GM23338 (cell line): ENCODE measurements at regions not wholly inside any gene's neighbourhood (a gene's known extent, or its start where the extent isn't known, plus 50 kb on each side); places are given as distances from the start of the nearest gene placed in this dataset.

ENCODE experiments used
- ATAC-seq: fragments of 200-7000 bp; cut with Tn5 transposase; 3 replicates; pipeline ENCODE4 v1.9.1; 2020
- DNase-seq: peaks from one replicate; pipeline ENCODE4 v3.0.0-alpha.2; 2015; ENCODE audit warnings: low spot score
- H2AFZ ChIP-seq: fragments of 200-600 bp; sonication (generic); 2 replicates; pipeline ENCODE4 v1.8.0; 2016; ENCODE audit warnings: antibody characterized with exemption, mild to moderate bottlenecking, moderate library complexity
- H3F3A ChIP-seq: fragments of 200-600 bp; sonication (generic); replicated peaks from 2 replicates; pipeline ENCODE4 v1.8.0; 2017; ENCODE audit warnings: antibody characterized with exemption, mixed run types, low read depth
- H3K27ac ChIP-seq: fragments of 200-600 bp; sonication (generic); 2 replicates; pipeline ENCODE4 v1.6.1; 2016; ENCODE audit warnings: low read depth
- H3K27me3 ChIP-seq: fragments of 200-600 bp; sonication (generic); 2 replicates; pipeline ENCODE4 v1.8.0; 2016; ENCODE audit warnings: mild to moderate bottlenecking, mixed run types, moderate library complexity; ENCODE audit not compliant: insufficient read depth
- H3K36me3 ChIP-seq: fragments of 200-600 bp; sonication (generic); 2 replicates; pipeline ENCODE4 v1.8.0; 2016; ENCODE audit warnings: mild to moderate bottlenecking; ENCODE audit not compliant: insufficient read depth
- H3K4me1 ChIP-seq: fragments of 200-600 bp; sonication (generic); 2 replicates; pipeline ENCODE4 v1.8.0; 2016; ENCODE audit warnings: mild to moderate bottlenecking, moderate library complexity; ENCODE audit not compliant: insufficient read depth
- H3K4me2 ChIP-seq: fragments of 200-600 bp; sonication (generic); 2 replicates; pipeline ENCODE4 v1.7.1; 2017; ENCODE audit warnings: mixed run types
- H3K4me3 ChIP-seq: fragments of 200-600 bp; sonication (generic); 2 replicates; pipeline ENCODE4 v1.6.1; 2016; ENCODE audit warnings: mixed run types
- H3K79me2 ChIP-seq: fragments of 200-600 bp; sonication (generic); replicated peaks from 2 replicates; pipeline ENCODE4 v1.8.0; 2017; ENCODE audit warnings: mild to moderate bottlenecking; ENCODE audit not compliant: insufficient read depth
- H3K9me2 ChIP-seq: fragments of 200-600 bp; sonication (generic); 2 replicates; pipeline ENCODE4 v1.8.0; 2017; ENCODE audit not compliant: insufficient read depth
- H4K20me1 ChIP-seq: fragments of 200-600 bp; sonication (generic); replicated peaks from 2 replicates; pipeline ENCODE4 v1.8.0; 2017; ENCODE audit warnings: mild to moderate bottlenecking; ENCODE audit not compliant: insufficient read depth
- H3K27ac Mint-ChIP-seq: 2 replicates; pipeline ENCODE4 v1.8.0; 2020; ENCODE audit warnings: inconsistent platforms, mild to moderate bottlenecking, moderate library complexity, mixed read lengths
- H3K27me3 Mint-ChIP-seq: 3 replicates; pipeline ENCODE4 v1.8.0; 2022; ENCODE audit warnings: low read depth, mild to moderate bottlenecking, moderate library complexity, mixed read lengths, inconsistent platforms; ENCODE audit not compliant: insufficient read depth, poor library complexity
- H3K36me3 Mint-ChIP-seq: 3 replicates; pipeline ENCODE4 v1.8.0; 2021; ENCODE audit warnings: low read depth, mild to moderate bottlenecking, inconsistent platforms, moderate library complexity, mixed read lengths
- H3K4me1 Mint-ChIP-seq: 3 replicates; pipeline ENCODE4 v1.8.0; 2020; ENCODE audit warnings: mild to moderate bottlenecking, inconsistent platforms, mixed read lengths
- H3K4me3 Mint-ChIP-seq: 3 replicates; pipeline ENCODE4 v1.8.0; 2021; ENCODE audit warnings: moderate library complexity, mild to moderate bottlenecking, inconsistent platforms, mixed read lengths
- H3K9me3 Mint-ChIP-seq: 3 replicates; pipeline ENCODE4 v1.8.0; 2020; ENCODE audit warnings: moderate library complexity, mild to moderate bottlenecking, inconsistent platforms, mixed read lengths
- CREB1 ChIP-seq: fragments of 250-450 bp; sonication (Bioruptor Pico); IDR thresholded peaks from 2 replicates; pipeline ENCODE4 v1.5.0; 2020; ENCODE audit warnings: low read depth, mild to moderate bottlenecking, moderate library complexity
- ETS1 ChIP-seq: IDR thresholded peaks from 2 replicates; pipeline ENCODE4 v1.6.1; 2016; ENCODE audit warnings: antibody characterized with exemption
- EZH2phosphoT487 ChIP-seq: fragments of 200-600 bp; sonication (generic); IDR thresholded peaks from one replicate; pipeline ENCODE4 v1.8.1; 2018; ENCODE audit warnings: antibody characterized with exemption; ENCODE audit not compliant: unreplicated experiment
- JUNB ChIP-seq: IDR thresholded peaks from one replicate; pipeline ENCODE4 v1.6.1; 2016; ENCODE audit warnings: antibody characterized with exemption; ENCODE audit not compliant: unreplicated experiment
- NANOG ChIP-seq: IDR thresholded peaks from 2 replicates; pipeline ENCODE4 v1.6.1; 2016; ENCODE audit warnings: antibody characterized with exemption, borderline replicate concordance
- POLR2AphosphoS5 ChIP-seq: IDR thresholded peaks from 2 replicates; pipeline ENCODE4 v1.6.1; 2016; ENCODE audit warnings: antibody characterized with exemption, low read depth
- STAT1 ChIP-seq: IDR thresholded peaks from one replicate; pipeline ENCODE4 v1.6.1; 2016; ENCODE audit warnings: antibody characterized with exemption; ENCODE audit not compliant: unreplicated experiment
- ZNF114 ChIP-seq: fragments of 250-450 bp; sonication (Bioruptor Pico); IDR thresholded peaks from 2 replicates; pipeline ENCODE4 v1.5.0; 2020; ENCODE audit warnings: mild to moderate bottlenecking, moderate library complexity
- ZNF331 ChIP-seq: fragments of 250-450 bp; sonication (Bioruptor Pico); IDR thresholded peaks from 2 replicates; pipeline ENCODE4 v1.5.0; 2020; ENCODE audit warnings: low read depth, mild to moderate bottlenecking, moderate library complexity
- TF ChIP-seq, protein P1 (sequence below), 2 experiments: fragments of 200-600 bp in 1 of 2; sonication (generic) in 1 of 2; conservative IDR thresholded peaks; 2 replicates each; pipeline versions ENCODE4 v1.5.1 to v1.6.1; 2016 to 2017; ENCODE audit warnings: antibody characterized with exemption in 2 of 2, low read depth in 2 of 2, mild to moderate bottlenecking in 2 of 2, moderate library complexity in 1 of 2

GRCh38 chr2:5285872-5286769 lies 406.1 kb upstream of the SOX11 start:
- Histone ChIP-seq H2AFZ (no peak overlapping the region), H3F3A (no peaks in the 10 kb centered on the region), H4K20me1 (no peaks in the 10 kb centered on the region), H3K4me2 (no peak overlapping the region), H3K79me2 (no peaks in the 10 kb centered on the region), H3K9me2 (no peaks in the 10 kb centered on the region), H3K36me3 (no peaks in the 10 kb centered on the region), H3K4me3 (no peak overlapping the region), H3K27ac (no peak overlapping the region), H3K27me3 (no peaks in the 10 kb centered on the region), H3K4me1 (no peaks in the 10 kb centered on the region)
- Mint-ChIP-seq H3K4me1 (no peaks in the 10 kb centered on the region), H3K27ac (no peak overlapping the region), H3K27me3 (peaks cover 2% of the 10 kb centered on the region), H3K36me3 (no peaks in the 10 kb centered on the region), H3K4me3 (no peak overlapping the region), H3K9me3 (peaks cover 65% of the 10 kb centered on the region)
- no peak for TF ChIP-seq ZNF114 (CRISPR knock-in tag)
- DNase-seq (no peak), ATAC-seq (no peak)

DNA sequence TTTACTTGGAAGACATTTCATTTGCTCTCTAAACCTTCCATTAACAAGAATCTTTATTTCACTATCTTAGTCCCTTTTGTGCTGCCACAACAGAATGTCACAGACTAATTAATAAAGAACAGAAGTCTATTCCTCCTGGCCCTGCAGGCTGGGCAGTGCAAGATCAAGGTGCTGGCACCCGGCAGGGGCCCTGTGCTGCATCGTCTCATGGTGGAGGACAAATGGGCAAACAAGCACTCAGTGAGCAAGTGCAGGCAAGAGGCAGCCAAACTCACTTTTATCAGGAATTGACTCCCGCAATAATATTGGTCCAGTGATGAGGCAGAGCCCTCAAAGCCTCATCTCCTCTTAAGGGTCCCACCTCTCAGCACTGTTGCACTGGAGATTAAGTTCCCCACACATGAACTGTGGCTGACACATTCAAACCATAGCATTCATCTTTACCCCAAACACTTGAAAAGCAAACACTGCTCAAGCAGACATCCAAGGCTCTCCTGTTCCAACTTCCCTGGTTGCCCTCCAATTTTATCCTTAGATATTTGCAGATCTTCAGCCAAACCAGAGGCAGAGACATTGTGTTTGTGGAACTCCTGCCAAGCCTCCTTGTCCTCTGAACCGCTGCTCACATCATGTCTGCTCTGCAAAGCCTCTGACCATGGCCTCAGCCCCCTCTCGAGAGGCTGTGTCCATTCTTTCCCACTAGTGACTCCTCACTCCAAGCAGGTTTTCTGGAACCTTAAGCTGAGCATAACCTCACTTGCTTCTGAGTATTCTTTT lies 404.4 kb upstream of the SOX11 start:
- Mint-ChIP-seq H3K27ac (no peak overlapping the region), H3K27me3 (peaks cover 2% of the 10 kb centered on the region), H3K9me3 (peaks cover 64% of the 10 kb centered on the region), H3K4me3 (no peak overlapping the region), H3K36me3 (no peaks in the 10 kb centered on the region), H3K4me1 (peaks cover 6% of the 10 kb centered on the region; the same call in 1 of the 3 replicates)
- no peaks in the 10 kb centered on the region for H3F3A ChIP-seq
- H3K9me2 ChIP-seq = 0 out of 2 replicates have a peak, but pooled peaks cover 6% of the 10 kb centered on the region
- no peaks in the 10 kb centered on the region for H3K27me3 ChIP-seq
- H3K79me2 ChIP-seq = no peaks in the 10 kb centered on the region
- no peaks in the 10 kb centered on the region for H3K36me3 ChIP-seq
- ATAC-seq (no peak), DNase-seq (no peak)
- TF ChIP-seq ZNF331 (CRISPR knock-in tag) (no peak), NANOG (no peak)
- H3K4me1 ChIP-seq = no peaks in the 10 kb centered on the region
- no peak overlapping the region for H3K27ac ChIP-seq
- no peak overlapping the region for H3K4me2 ChIP-seq
- no peak overlapping the region for H2AFZ ChIP-seq
- no peaks in the 10 kb centered on the region for H4K20me1 ChIP-seq
- no peak overlapping the region for H3K4me3 ChIP-seq

- Histone ChIP-seq H3K4me1 (no peaks in the 10 kb centered on the region), H3K4me2 (no peak overlapping the region), H4K20me1 (no peaks in the 10 kb centered on the region), H3K27ac (no peak overlapping the region), H3K27me3 (no peaks in the 10 kb centered on the region), H3K36me3 (no peaks in the 10 kb centered on the region), H3K79me2 (no peaks in the 10 kb centered on the region), H3K4me3 (no peak overlapping the region), H3K9me2 (0 out of 2 replicates have a peak, but pooled peaks cover 6% of the 10 kb centered on the region), H2AFZ (no peak overlapping the region), H3F3A (no peaks in the 10 kb centered on the region)
- peaks cover 6% of the 10 kb centered on the region; the same call in 1 of the 3 replicates for H3K4me1 Mint-ChIP-seq
- H3K9me3 Mint-ChIP-seq = peaks cover 75% of the 10 kb centered on the region
- peaks cover 2% of the 10 kb centered on the region for H3K27me3 Mint-ChIP-seq
- DNase-seq (no peak), ATAC-seq (no peak)
- no peak overlapping the region for H3K27ac Mint-ChIP-seq
- no peak overlapping the region for H3K4me3 Mint-ChIP-seq
- no peaks in the 10 kb centered on the region for H3K36me3 Mint-ChIP-seq
- TF ChIP-seq ETS1 (no peak), ZNF114 (CRISPR knock-in tag) (no peak), EZH2phosphoT487 (no peak), NANOG (no peak), JUNB (no peak), STAT1 (no peak), CREB1 (CRISPR knock-in tag) (no peak), POLR2AphosphoS5 (no peak)
- TF ChIP-seq, protein P1, sequence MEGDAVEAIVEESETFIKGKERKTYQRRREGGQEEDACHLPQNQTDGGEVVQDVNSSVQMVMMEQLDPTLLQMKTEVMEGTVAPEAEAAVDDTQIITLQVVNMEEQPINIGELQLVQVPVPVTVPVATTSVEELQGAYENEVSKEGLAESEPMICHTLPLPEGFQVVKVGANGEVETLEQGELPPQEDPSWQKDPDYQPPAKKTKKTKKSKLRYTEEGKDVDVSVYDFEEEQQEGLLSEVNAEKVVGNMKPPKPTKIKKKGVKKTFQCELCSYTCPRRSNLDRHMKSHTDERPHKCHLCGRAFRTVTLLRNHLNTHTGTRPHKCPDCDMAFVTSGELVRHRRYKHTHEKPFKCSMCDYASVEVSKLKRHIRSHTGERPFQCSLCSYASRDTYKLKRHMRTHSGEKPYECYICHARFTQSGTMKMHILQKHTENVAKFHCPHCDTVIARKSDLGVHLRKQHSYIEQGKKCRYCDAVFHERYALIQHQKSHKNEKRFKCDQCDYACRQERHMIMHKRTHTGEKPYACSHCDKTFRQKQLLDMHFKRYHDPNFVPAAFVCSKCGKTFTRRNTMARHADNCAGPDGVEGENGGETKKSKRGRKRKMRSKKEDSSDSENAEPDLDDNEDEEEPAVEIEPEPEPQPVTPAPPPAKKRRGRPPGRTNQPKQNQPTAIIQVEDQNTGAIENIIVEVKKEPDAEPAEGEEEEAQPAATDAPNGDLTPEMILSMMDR (conservative IDR thresholded peaks at IDR 0.05; ENCODE audit: low read depth in 2 of 2) = no peak
Measured at GRCh38 chr2:5290900-5291546, 401.2 kb upstream of the SOX11 start.
